ENCODE measurements at regions not wholly inside any gene's neighbourhood (a gene's known extent, or its start where the extent isn't known, plus 50 kb on each side); places are given as distances from the start of the nearest gene placed in this dataset.

DNA sequence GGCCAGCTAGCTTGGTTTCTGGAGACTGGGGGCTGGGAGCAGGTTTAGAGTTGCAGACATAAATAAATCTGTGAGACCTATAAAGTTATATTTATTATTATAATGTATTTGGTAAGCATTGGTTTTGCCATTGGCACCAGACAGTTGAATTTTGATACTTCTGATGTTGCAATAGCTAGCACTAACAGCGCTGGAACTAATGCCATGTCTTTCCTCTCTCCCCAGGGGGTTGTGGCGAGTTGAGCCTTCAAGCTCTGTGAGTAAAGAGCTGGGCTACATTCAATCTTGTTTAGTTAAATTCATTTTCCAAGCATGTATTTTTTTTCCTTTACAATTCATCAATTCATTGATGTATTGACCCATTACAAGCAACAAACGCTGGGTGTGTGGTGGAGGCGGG, 358.7 kb upstream of the NR3C2 start:
- Histone ChIP-seq H3K36me3 (no peaks in the 10 kb centered on the region), H3K9me3 (no peaks in the 10 kb centered on the region), H3K4me1 (ENCODE audit: insufficient read depth) (no peaks in the 10 kb centered on the region), H3K27me3 (no peaks in the 10 kb centered on the region), H3K4me3 (no peak overlapping the region), H3K27ac (no peak overlapping the region)
- 82 to 88% (median 88%) methylated on average over 4 of the region's 4 CpGs for WGBS, 3 donors
- intact Hi-C loops (cut with DNase I), result no loop called here
- DNase-seq, result no peak
- TF ChIP-seq, protein P1, sequence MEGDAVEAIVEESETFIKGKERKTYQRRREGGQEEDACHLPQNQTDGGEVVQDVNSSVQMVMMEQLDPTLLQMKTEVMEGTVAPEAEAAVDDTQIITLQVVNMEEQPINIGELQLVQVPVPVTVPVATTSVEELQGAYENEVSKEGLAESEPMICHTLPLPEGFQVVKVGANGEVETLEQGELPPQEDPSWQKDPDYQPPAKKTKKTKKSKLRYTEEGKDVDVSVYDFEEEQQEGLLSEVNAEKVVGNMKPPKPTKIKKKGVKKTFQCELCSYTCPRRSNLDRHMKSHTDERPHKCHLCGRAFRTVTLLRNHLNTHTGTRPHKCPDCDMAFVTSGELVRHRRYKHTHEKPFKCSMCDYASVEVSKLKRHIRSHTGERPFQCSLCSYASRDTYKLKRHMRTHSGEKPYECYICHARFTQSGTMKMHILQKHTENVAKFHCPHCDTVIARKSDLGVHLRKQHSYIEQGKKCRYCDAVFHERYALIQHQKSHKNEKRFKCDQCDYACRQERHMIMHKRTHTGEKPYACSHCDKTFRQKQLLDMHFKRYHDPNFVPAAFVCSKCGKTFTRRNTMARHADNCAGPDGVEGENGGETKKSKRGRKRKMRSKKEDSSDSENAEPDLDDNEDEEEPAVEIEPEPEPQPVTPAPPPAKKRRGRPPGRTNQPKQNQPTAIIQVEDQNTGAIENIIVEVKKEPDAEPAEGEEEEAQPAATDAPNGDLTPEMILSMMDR (IDR thresholded peaks at IDR 0.05), result no peak
- no peak for TF ChIP-seq EP300 (IDR thresholded peaks at IDR 0.05)
- TF ChIP-seq POLR2A (IDR thresholded peaks at IDR 0.05), result no peak

DNA sequence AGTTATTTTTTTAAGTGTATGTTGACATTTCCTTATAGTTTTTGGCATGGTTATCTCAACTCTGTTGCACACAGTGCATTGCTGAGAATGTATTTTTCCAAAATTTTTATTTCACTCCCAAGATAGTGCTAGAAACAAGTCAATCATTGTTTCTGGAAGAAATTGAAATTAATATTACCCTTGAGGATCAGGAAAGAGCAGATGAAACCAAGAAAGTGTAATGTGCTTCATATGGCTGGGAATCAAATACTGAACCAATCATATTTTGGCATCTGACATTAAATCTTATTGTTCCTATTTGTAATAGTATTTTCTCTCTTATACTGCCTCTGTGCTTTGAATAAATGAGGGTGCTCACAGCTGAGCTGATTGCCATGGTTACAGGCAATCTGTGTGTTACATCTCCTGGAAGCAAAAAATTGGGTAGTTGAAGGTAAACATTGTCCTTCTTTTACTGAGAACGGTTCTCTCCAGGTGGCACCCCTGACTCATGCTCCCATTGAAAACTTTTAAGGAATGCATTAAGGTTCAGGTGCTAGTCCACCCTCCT, 358.2 kb upstream of the NR3C2 start:
- Histone ChIP-seq H3K27me3 (no peaks in the 10 kb centered on the region), H3K4me1 (ENCODE audit: insufficient read depth) (no peaks in the 10 kb centered on the region), H3K4me3 (no peak overlapping the region), H3K36me3 (no peaks in the 10 kb centered on the region), H3K9me3 (no peaks in the 10 kb centered on the region), H3K27ac (no peak overlapping the region)
- DNase-seq, result no peak
- TF ChIP-seq, protein P1 (IDR thresholded peaks at IDR 0.05), result no peak
- no peak for TF ChIP-seq EP300 (IDR thresholded peaks at IDR 0.05)
- no peak for TF ChIP-seq POLR2A (IDR thresholded peaks at IDR 0.05)
- 75 to 87% (median 83%) methylated on average over 1 of the region's 1 CpG for WGBS, 3 donors
- intact Hi-C loops (cut with DNase I), result no loop called here

DNA sequence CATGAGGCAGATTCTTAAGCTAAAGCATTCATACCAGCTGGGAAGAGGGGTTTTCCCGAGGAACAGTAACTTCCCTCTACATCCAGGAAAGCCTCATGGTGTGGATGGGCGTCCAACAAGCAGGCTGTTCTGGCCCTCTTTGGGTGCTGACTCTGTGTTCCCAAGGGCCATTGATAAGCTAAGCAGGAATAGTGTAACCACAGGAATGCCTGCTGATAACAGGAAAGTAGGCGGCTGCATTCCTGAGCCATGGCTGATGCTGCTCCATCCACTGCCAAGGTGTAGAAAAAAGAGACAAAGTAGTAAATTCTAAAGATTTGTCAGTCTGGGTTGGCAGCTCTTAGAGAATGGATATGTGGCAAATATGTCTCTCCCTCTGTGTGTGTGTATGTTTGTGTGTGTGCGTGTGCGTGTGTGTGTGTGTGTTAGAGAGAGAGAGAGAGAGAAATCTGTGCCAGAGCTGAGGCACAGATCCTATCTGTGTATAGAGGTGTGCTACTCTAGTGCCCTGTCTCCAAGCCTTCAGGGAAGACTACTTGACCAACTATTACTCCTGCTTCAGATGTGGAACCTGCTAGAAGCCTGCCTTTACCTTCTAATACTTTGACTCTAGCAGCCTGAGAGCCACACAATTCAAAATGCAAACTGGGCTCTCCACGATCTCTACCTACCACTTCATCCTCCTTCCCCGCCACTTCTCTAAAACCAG, 353.1 kb upstream of the NR3C2 start:
- Histone ChIP-seq H3K4me1 (ENCODE audit: insufficient read depth) (no peaks in the 10 kb centered on the region), H3K27me3 (no peaks in the 10 kb centered on the region), H3K36me3 (no peaks in the 10 kb centered on the region), H3K9me3 (no peaks in the 10 kb centered on the region), H3K4me3 (no peak overlapping the region), H3K27ac (no peak overlapping the region)
- 48 to 55% (median 52%) methylated on average over 7 of the region's 7 CpGs for WGBS, 3 donors
- no peak for DNase-seq
- intact Hi-C loops (cut with DNase I), result no loop called here
- TF ChIP-seq, protein P1 (IDR thresholded peaks at IDR 0.05), result no peak
- no peak for TF ChIP-seq POLR2A (IDR thresholded peaks at IDR 0.05)
- TF ChIP-seq EP300 (IDR thresholded peaks at IDR 0.05), result no peak

DNA sequence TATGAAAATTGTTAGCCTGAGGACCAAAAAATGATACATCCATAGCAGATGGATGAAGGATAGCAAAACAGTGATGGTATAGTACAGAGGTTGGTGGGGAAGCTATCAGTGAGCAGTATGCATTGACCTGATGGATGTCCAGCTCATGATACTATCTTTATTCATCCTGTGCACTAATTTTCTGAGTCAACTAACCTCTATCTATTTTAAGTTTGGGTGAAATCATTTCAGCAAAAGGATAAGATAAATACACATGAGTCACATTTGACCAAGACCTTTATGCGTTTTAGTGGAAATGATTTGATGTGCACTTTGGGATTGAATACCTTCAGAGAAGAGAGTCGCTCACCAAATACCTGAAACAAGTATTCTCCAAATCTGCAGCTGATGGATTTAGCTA, 351.0 kb upstream of the NR3C2 start:
- WGBS, 3 donors, result 96 to 100% (median 97%) methylated on average over 2 of the region's 2 CpGs
- TF ChIP-seq, protein P1 (IDR thresholded peaks at IDR 0.05), result no peak
- TF ChIP-seq POLR2A (IDR thresholded peaks at IDR 0.05) (no peak), EP300 (IDR thresholded peaks at IDR 0.05) (no peak)
- H3K27ac ChIP-seq, result no peak overlapping the region
- H3K27me3 ChIP-seq, result no peaks in the 10 kb centered on the region
- H3K4me3 ChIP-seq, result no peak overlapping the region
- intact Hi-C loops (cut with DNase I), result no loop called here
- no peaks in the 10 kb centered on the region for H3K4me1 ChIP-seq (ENCODE audit: insufficient read depth)
- H3K36me3 ChIP-seq, result no peaks in the 10 kb centered on the region
- DNase-seq, result no peak
- no peaks in the 10 kb centered on the region for H3K9me3 ChIP-seq
